Retinal pigment epithelial cell (primary cell): ENCODE measurements at regions not wholly inside any gene's neighbourhood (a gene's known extent, or its start where the extent isn't known, plus 50 kb on each side); places are given as distances from the start of the nearest gene placed in this dataset.

ENCODE experiments used
- DNase-seq: peaks from one replicate; pipeline ENCODE4 v3.0.0-alpha.2; 2010; ENCODE audit warnings: low read depth
- H3K4me3 ChIP-seq: 2 replicates; pipeline ENCODE4 v1.5.1; 2011; ENCODE audit warnings: mild to moderate bottlenecking, low read length, control low read depth, moderate library complexity
- TF ChIP-seq, protein P1 (sequence below): conservative IDR thresholded peaks from 2 replicates; pipeline ENCODE4 v1.5.1; 2011; ENCODE audit warnings: low read depth, low read length, control low read depth, inconsistent platforms

DNA sequence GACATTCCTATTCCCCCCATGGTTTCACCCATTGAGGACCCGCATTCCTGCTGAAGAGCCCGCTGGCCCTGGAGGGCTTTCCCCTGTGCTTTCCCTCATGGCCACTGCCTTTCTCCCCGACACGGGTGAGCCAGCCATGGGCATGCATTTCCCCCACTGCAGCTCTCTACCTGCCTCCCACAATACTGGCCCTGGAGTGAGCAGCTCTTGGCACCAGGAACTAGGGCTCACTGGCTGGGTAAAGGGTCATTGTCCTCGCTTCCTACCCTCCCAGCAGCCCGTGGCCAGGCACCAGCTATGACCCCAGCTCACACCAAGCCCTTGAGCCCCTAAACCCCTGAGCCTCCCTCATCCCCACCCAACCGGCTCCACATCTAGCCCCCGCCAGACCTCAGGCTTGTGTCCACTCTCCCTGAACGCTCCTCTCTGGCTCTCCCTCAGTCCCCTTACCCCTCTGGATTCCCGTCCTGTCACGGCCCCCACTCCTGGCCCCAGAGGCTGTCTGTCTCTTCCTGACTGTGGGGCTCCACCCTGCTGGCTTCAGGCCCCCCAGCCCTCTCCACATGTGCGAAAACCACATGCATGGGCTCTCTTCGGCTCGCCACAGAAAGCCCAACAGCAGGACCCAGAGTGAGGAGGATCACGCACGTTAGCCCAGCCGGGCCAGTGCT is 199.8 kb downstream of the ZFP36L2 start:
- DNase-seq, result no peak
- TF ChIP-seq, protein P1, sequence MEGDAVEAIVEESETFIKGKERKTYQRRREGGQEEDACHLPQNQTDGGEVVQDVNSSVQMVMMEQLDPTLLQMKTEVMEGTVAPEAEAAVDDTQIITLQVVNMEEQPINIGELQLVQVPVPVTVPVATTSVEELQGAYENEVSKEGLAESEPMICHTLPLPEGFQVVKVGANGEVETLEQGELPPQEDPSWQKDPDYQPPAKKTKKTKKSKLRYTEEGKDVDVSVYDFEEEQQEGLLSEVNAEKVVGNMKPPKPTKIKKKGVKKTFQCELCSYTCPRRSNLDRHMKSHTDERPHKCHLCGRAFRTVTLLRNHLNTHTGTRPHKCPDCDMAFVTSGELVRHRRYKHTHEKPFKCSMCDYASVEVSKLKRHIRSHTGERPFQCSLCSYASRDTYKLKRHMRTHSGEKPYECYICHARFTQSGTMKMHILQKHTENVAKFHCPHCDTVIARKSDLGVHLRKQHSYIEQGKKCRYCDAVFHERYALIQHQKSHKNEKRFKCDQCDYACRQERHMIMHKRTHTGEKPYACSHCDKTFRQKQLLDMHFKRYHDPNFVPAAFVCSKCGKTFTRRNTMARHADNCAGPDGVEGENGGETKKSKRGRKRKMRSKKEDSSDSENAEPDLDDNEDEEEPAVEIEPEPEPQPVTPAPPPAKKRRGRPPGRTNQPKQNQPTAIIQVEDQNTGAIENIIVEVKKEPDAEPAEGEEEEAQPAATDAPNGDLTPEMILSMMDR, result no peak
- no peak overlapping the region for H3K4me3 ChIP-seq

GRCh38 chr2:43025709-43026295 is 200.6 kb downstream of the ZFP36L2 start:
- TF ChIP-seq, protein P1, result no peak
- no peak for DNase-seq
- H3K4me3 ChIP-seq, result no peak overlapping the region

DNA sequence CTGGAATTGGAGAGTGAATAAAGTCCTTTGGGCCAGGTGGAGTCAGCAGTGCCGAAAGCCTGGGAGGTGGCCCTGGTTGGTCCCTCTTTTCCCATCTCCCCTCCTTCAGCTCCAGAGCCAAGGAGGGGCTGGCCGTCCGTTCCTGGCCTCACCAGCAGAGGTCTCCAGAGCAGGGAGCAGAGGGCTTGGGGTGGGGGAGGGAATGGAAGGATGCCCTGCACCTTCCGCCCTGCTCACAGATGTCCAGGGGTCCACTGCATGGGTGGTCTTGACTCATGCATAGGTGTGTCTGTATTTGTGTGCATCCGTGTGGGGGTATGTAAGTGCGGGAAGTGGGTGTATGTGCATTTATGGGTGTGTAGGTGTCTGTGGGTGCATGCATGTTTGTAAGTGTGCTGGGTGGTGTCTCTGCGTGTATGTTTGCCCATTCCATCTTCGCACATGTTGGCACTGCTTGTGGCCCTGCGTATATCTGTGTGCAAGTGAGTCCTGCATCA is 201.8 kb downstream of the ZFP36L2 start:
- TF ChIP-seq, protein P1, result peak; percentile 93
- no peak overlapping the region for H3K4me3 ChIP-seq
- no peak for DNase-seq

GRCh38 chr2:43023791-43024514 is 202.5 kb downstream of the ZFP36L2 start:
- no peak overlapping the region for H3K4me3 ChIP-seq
- DNase-seq, result no peak
- TF ChIP-seq, protein P1, result no peak

DNA sequence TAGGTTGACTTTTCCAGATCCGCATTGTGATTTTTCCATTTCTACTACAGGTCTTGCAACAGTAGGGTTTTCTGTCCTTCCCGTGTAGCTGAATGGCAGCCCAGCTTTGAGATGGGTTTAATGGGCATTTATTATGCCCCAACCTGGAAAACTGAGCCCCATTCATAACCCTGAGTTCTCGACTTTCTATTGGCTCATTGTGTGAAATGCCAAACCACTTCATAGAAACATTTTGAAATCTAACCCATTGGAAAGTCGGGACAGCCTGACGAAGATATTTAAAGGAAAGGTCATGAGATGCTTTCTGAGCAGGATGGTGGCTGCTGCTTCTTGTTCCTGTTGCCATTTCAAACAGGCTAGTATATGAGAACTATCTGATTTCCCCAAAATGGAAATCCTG is 203.5 kb downstream of the ZFP36L2 start:
- DNase-seq, result no peak
- H3K4me3 ChIP-seq, result no peak overlapping the region
- TF ChIP-seq, protein P1, result no peak

GRCh38 chr2:43021791-43022509 is 204.5 kb downstream of the ZFP36L2 start:
- DNase-seq, result no peak
- TF ChIP-seq, protein P1, result peak; percentile 29

More at GRCh38 chr2:43021791-43022509, 204.5 kb downstream of the ZFP36L2 start:
- no peak overlapping the region for H3K4me3 ChIP-seq
